WTC11 (cell line): ENCODE measurements at regions not wholly inside any gene's neighbourhood (a gene's known extent, or its start where the extent isn't known, plus 50 kb on each side); places are given as distances from the start of the nearest gene placed in this dataset.

Experiments
- CBFB ChIP-seq: sonication (generic); formaldehyde crosslinking; IDR thresholded peaks from 2 replicates; pipeline ENCODE4 v1.8.1; 2022; ENCODE audit warnings: mild to moderate bottlenecking, low read depth, missing genetic modification reagents
- E2F4 ChIP-seq: sonication (generic); formaldehyde crosslinking; IDR thresholded peaks from 2 replicates; pipeline ENCODE4 v1.8.1; 2022; ENCODE audit warnings: low read depth, mild to moderate bottlenecking, moderate library complexity, missing genetic modification reagents, borderline replicate concordance
- TF ChIP-seq, protein P1 (sequence below): fragments of 200-600 bp; IDR thresholded peaks from 2 replicates; pipeline ENCODE4 v1.8.0; 2022; ENCODE audit warnings: antibody characterized with exemption
- TF ChIP-seq, protein P2 (sequence below): fragments of 250-450 bp; sonication (Bioruptor Pico); IDR thresholded peaks from 2 replicates; pipeline ENCODE4 v1.9.0; 2021; ENCODE audit warnings: mild to moderate bottlenecking

GRCh38 chr14:27096091-27096490, 498.3 kb upstream of the NOVA1 start:
- TF ChIP-seq, protein P1, sequence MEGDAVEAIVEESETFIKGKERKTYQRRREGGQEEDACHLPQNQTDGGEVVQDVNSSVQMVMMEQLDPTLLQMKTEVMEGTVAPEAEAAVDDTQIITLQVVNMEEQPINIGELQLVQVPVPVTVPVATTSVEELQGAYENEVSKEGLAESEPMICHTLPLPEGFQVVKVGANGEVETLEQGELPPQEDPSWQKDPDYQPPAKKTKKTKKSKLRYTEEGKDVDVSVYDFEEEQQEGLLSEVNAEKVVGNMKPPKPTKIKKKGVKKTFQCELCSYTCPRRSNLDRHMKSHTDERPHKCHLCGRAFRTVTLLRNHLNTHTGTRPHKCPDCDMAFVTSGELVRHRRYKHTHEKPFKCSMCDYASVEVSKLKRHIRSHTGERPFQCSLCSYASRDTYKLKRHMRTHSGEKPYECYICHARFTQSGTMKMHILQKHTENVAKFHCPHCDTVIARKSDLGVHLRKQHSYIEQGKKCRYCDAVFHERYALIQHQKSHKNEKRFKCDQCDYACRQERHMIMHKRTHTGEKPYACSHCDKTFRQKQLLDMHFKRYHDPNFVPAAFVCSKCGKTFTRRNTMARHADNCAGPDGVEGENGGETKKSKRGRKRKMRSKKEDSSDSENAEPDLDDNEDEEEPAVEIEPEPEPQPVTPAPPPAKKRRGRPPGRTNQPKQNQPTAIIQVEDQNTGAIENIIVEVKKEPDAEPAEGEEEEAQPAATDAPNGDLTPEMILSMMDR: no peak
- TF ChIP-seq, protein P2, sequence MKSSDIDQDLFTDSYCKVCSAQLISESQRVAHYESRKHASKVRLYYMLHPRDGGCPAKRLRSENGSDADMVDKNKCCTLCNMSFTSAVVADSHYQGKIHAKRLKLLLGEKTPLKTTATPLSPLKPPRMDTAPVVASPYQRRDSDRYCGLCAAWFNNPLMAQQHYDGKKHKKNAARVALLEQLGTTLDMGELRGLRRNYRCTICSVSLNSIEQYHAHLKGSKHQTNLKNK (CRISPR knock-in tag): no peak
- TF ChIP-seq CBFB (CRISPR knock-in tag) (no peak), E2F4 (no peak)
